Neural cell (in vitro differentiated cells): ENCODE measurements at regions not wholly inside any gene's neighbourhood (a gene's known extent, or its start where the extent isn't known, plus 50 kb on each side); places are given as distances from the start of the nearest gene placed in this dataset.

Source experiments
- H2AFZ ChIP-seq: fragments of 200-600, 300-800 bp; sonication (generic), shearing (Covaris generic); 2 replicates; pipeline ENCODE4 v1.6.0; 2014; ENCODE audit warnings: low read depth, mild to moderate bottlenecking, antibody characterized with exemption, low read length, moderate library complexity
- H3F3A ChIP-seq: fragments of 200-600 bp; shearing (Covaris generic); 2 replicates; pipeline ENCODE4 v1.6.1; 2016; ENCODE audit warnings: mild to moderate bottlenecking, moderate library complexity, mixed read lengths, antibody characterized with exemption, low read length; ENCODE audit not compliant: insufficient read depth, poor library complexity, severe bottlenecking
- H3K27ac ChIP-seq: fragments of 200-600, 300-800 bp; sonication (generic), shearing (Covaris generic); 2 replicates; pipeline ENCODE4 v1.5.1; 2014; ENCODE audit warnings: mild to moderate bottlenecking, low read length, moderate library complexity
- H3K27me3 ChIP-seq: fragments of 300-800, 200-600 bp; sonication (generic), shearing (Covaris generic); 2 replicates; pipeline ENCODE4 v1.6.0; 2014; ENCODE audit warnings: mild to moderate bottlenecking, low read depth, low read length, moderate library complexity; ENCODE audit not compliant: insufficient read depth
- H3K36me3 ChIP-seq: fragments of 300-800, 200-600 bp; sonication (generic), shearing (Covaris generic); 2 replicates; pipeline ENCODE4 v1.5.1; 2014; ENCODE audit warnings: mild to moderate bottlenecking, antibody characterized with exemption, low read length, moderate library complexity; ENCODE audit not compliant: insufficient read depth
- H3K4me2 ChIP-seq: fragments of 300-800, 200-600 bp; sonication (generic), shearing (Covaris generic); 2 replicates; pipeline ENCODE4 v1.6.0; 2014; ENCODE audit warnings: mild to moderate bottlenecking, low read length
- H3K4me3 ChIP-seq: fragments of 300-800, 200-600 bp; sonication (generic), shearing (Covaris generic); 2 replicates; pipeline ENCODE4 v1.5.1; 2014; ENCODE audit warnings: mild to moderate bottlenecking, low read length, moderate library complexity
- H3K79me2 ChIP-seq: fragments of 200-600 bp; shearing (Covaris generic); replicated peaks from 2 replicates; pipeline ENCODE4 v1.6.0; 2014; ENCODE audit warnings: mild to moderate bottlenecking, low read length, moderate library complexity; ENCODE audit not compliant: insufficient read depth
- H3K9ac ChIP-seq: fragments of 300-800, 200-600 bp; sonication (generic), shearing (Covaris generic); 2 replicates; pipeline ENCODE4 v1.6.1; 2016; ENCODE audit warnings: mild to moderate bottlenecking, low read length, mixed read lengths
- H3K9me2 ChIP-seq: fragments of 200-600 bp; shearing (Covaris generic); 2 replicates; pipeline ENCODE4 v1.6.1; 2016; ENCODE audit warnings: mild to moderate bottlenecking, low read length, mixed read lengths; ENCODE audit not compliant: insufficient read depth
- H3K9me3 ChIP-seq: fragments of 200-600, 300-800 bp; sonication (generic), shearing (Covaris generic); 2 replicates; pipeline ENCODE4 v1.6.1; 2016; ENCODE audit warnings: mild to moderate bottlenecking, mixed run types, low read length, moderate library complexity, mixed read lengths
- H4K20me1 ChIP-seq: fragments of 200-600 bp; shearing (Covaris generic); 2 replicates; pipeline ENCODE4 v1.6.1; 2016; ENCODE audit warnings: mild to moderate bottlenecking, mixed run types; ENCODE audit not compliant: insufficient read depth
- CTCF ChIP-seq: fragments of 450-650 bp; IDR thresholded peaks from 2 replicates; pipeline ENCODE4 v1.5.1; 2014; ENCODE audit warnings: antibody characterized with exemption, mild to moderate bottlenecking, moderate library complexity; ENCODE audit not compliant: poor library complexity, severe bottlenecking
- EP300 ChIP-seq: fragments of 450-650 bp; conservative IDR thresholded peaks from 2 replicates; pipeline ENCODE4 v1.6.1; 2014; ENCODE audit warnings: antibody characterized with exemption, mild to moderate bottlenecking, moderate library complexity; ENCODE audit not compliant: poor library complexity, severe bottlenecking
- EZH2 ChIP-seq: fragments of 200-600, 300-800 bp; shearing (Covaris generic), sonication (generic); IDR thresholded peaks from 2 replicates; pipeline ENCODE4 v1.6.1; 2014; ENCODE audit warnings: antibody characterized with exemption, low read length, borderline replicate concordance, mild to moderate bottlenecking; ENCODE audit not compliant: insufficient read depth, poor library complexity, severe bottlenecking
- MXI1 ChIP-seq: fragments of 450-650 bp; conservative IDR thresholded peaks from 2 replicates; pipeline ENCODE4 v1.6.1; 2014; ENCODE audit warnings: antibody characterized with exemption, mild to moderate bottlenecking; ENCODE audit not compliant: poor library complexity, severe bottlenecking
- POLR2AphosphoS5 ChIP-seq: IDR thresholded peaks from 2 replicates; pipeline ENCODE4 v1.6.1; 2012
- RAD21 ChIP-seq: fragments of 450-650 bp; conservative IDR thresholded peaks from 2 replicates; pipeline ENCODE4 v1.6.1; 2014; ENCODE audit warnings: antibody characterized with exemption, mild to moderate bottlenecking, moderate library complexity
- REST ChIP-seq: IDR thresholded peaks from 2 replicates; pipeline ENCODE4 v1.6.1; 2012; ENCODE audit warnings: borderline replicate concordance
- SMC3 ChIP-seq: fragments of 450-650 bp; conservative IDR thresholded peaks from 2 replicates; pipeline ENCODE4 v1.6.1; 2014; ENCODE audit warnings: antibody characterized with exemption, mild to moderate bottlenecking, moderate library complexity; ENCODE audit not compliant: poor library complexity
- TAF1 ChIP-seq: IDR thresholded peaks from 2 replicates; pipeline ENCODE4 v1.6.1; 2012; ENCODE audit warnings: low read depth

GRCh38 chr6:147117580-147117979, 86.6 kb upstream of the STXBP5 start:
- Histone ChIP-seq H4K20me1 (no peaks in the 10 kb centered on the region), H3K9me3 (no peaks in the 10 kb centered on the region), H2AFZ (no peak overlapping the region), H3K4me3 (no peak overlapping the region), H3K27ac (no peak overlapping the region), H3K9me2 (no peaks in the 10 kb centered on the region), H3K27me3 (no peaks in the 10 kb centered on the region), H3K36me3 (no peaks in the 10 kb centered on the region), H3F3A (no peaks in the 10 kb centered on the region), H3K4me2 (no peak overlapping the region), H3K79me2 (no peaks in the 10 kb centered on the region), H3K9ac (no peak overlapping the region)
- TF ChIP-seq RAD21 (no peak), CTCF (no peak), EZH2 (no peak), EP300 (no peak), TAF1 (no peak), SMC3 (no peak)

GRCh38 chr6:147119310-147119709, 84.9 kb upstream of the STXBP5 start:
- Histone ChIP-seq H3K4me3 (no peak overlapping the region), H4K20me1 (no peaks in the 10 kb centered on the region), H3K9ac (no peak overlapping the region), H3K9me2 (no peaks in the 10 kb centered on the region), H3K9me3 (no peaks in the 10 kb centered on the region), H3K79me2 (no peaks in the 10 kb centered on the region), H3K4me2 (no peak overlapping the region), H3K27me3 (no peaks in the 10 kb centered on the region), H2AFZ (no peak overlapping the region), H3K36me3 (no peaks in the 10 kb centered on the region), H3K27ac (no peak overlapping the region), H3F3A (no peaks in the 10 kb centered on the region)
- TF ChIP-seq SMC3, result no peak
- no peak for TF ChIP-seq EZH2
- TF ChIP-seq CTCF, result no peak
- TF ChIP-seq RAD21, result no peak
- no peak for TF ChIP-seq TAF1
- TF ChIP-seq EP300, result no peak
- TF ChIP-seq POLR2AphosphoS5, result no peak
- no peak for TF ChIP-seq MXI1
- no peak for TF ChIP-seq REST
